Right kidney (tissue), 1 donor: ENCODE measurements at regions not wholly inside any gene's neighbourhood (a gene's known extent, or its start where the extent isn't known, plus 50 kb on each side); places are given as distances from the start of the nearest gene placed in this dataset.
"Not testable (repeated sequence)": the region's sequence is repeated elsewhere in the genome, so short reads cannot be mapped to it uniquely, and the experiment has no call there.

Experiments
- DNase-seq: peaks from one replicate; pipeline ENCODE4 v3.0.0-alpha.2; 2016

DNA sequence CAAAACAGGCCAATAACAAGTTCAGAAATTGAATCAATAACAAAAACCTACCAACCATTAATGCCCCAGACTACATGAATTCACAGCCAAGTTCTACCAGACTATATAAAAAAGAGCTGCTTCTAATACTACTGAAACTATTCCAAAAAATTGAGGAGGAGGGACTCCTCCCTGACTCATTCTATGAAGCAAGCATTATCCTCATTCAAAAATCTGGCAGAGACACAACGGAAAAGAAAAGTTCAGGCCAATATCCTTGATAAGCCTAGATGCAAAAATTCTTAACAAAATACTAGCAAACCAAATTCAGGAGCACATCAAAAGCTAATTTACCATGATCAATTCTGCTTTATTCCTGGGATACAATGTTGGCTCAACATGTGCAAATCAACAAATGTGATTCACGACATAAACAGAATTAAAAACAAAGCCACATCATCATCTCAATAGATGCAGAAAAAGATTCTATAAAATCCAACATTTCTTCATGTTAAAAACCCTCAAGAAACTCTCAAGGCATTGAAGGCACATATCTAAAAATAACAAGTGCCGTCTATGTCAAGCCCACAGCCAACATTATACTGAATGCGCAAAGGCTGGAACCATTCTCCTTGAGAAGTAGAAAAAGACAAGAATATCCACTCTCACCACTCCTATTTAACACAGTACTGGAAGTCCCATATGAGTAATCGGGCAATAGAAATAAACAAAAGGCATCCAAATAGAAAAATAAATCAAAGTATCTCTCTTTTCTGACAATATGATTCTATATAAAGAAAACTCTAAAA, 573.6 kb upstream of the GRM7 start:
- DNase-seq = no peak

DNA sequence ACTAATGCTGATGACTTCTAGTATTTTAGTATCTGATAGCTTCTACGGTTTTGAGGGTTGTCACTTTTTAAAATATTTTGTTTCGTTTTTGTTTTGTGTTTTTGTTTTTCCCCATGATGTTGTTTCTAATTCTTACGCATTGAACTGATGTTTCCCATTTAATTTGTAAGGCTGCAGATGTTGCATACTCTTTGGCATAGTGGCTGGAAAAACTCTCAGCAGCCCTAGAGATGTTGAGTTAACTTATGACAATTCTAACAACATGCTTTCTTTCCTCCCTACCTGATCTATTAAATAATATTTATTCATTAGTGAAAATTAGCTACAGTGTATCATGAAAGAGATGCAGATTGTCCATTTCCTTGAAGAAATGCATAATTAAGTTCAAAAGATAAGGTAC, 559.3 kb upstream of the GRM7 start:
- no peak for DNase-seq

DNA sequence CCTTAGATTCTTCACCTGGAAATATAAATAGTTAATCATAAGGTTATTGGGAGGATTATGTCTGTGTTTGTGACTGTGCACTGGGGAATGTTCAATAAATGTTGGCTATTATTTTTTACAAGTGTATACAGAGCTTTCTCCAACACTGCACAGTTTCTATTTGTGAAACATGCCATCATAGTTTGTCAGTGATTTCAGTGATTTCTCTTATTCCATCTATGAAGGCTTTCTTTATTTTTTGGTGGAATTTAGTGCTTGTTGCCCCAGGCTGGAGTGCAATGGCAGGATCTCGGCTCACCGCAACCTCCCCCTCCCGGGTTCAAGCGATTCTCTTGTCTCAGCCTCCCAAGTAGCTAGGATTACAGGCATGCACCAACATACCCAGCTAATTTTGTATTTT, 545.0 kb upstream of the GRM7 start:
- DNase-seq = no peak

DNA sequence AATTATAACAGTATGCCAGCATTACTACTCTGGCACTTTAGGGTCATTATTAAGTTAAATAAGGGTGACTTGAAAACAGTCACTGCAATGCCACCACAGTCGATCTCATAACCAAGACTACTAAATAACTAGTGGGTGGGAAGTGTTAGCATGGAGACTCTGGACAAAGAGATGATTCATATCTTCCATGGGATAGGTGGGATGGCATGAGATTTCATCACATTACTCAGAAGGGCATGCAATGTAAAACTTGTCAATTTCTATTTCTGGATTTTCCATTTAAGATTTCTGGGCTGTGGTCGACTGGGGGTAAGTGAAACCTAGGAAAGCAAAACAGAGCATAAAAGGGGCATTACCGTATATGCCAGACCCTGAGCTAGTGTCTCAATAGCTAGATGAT, 538.9 kb upstream of the GRM7 start:
- DNase-seq = no peak

DNA sequence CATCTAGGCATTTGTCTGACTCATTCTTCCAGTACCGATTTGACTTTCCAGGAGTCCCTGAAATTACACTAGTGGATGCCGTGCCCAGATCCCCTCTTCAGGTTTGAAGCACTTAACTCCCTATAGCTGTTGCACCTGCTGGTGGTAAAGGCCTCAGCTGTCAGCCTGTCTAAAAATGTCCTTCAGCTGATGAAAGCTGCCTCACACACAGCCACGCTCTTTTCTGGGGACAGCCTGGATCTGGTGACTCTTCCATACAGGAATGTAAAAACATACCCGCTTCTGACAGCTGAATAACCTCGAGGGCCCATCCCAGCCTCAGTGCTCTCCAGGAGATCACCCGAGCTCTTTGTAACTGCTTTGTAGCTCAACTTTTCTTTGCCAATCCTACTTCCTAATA, 534.1 kb upstream of the GRM7 start:
- DNase-seq = no peak

DNA sequence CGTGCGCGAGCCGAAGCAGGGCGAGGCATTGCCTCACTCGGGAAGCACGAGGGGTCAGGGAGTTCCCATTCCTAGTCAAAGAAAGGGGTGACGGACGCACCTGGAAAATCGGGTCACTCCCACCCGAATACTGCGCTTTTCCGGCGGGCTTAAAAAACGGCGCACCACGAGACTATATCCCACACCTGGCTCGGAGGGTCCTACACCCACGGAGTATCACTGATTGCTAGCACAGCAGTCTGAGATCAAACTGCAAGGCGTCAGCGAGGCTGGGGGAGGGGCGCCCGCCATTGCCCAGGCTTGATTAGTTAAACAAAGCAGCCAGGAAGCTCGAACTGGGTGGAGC, 520.0 kb upstream of the GRM7 start:
- not testable (repeated sequence) for DNase-seq

DNA sequence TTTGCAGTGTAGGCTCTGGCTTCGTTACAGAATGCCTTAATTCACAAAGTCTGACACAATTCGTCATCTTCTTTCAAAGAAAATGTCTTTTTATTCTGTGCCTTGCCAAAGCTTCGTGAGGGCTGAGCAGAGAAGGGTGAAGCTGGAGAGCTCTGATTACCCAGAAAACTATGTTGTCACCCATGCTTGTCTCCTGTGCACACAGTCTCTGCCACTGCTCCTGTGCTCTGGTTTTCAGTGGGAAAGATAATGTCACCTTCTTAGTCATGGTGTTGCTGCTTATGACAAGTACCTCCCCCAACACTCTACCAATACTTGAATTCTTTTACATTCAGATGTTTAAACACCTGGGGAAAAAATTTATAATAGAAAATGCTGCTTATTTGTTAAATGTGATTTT, 509.2 kb upstream of the GRM7 start:
- no peak for DNase-seq

DNA sequence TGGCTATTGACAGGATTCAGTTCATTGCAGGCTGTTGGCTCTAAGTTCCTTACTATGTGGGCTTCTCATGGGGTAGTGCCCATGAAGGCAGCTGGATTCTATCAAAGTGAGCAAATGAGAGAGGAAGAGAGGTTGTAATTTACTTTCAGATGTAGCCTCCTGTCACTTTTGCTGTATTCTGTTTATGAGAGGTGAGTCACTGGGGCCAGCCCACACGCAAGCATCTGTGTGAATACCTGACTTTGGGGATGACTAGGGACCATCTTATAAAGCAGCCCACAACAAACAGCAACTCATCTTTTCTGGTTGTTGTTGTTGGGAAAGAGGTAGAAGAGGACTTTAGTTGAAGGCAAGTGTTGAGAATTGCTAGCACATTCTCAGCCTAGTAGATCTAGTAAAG, 506.3 kb upstream of the GRM7 start:
- DNase-seq = no peak

DNA sequence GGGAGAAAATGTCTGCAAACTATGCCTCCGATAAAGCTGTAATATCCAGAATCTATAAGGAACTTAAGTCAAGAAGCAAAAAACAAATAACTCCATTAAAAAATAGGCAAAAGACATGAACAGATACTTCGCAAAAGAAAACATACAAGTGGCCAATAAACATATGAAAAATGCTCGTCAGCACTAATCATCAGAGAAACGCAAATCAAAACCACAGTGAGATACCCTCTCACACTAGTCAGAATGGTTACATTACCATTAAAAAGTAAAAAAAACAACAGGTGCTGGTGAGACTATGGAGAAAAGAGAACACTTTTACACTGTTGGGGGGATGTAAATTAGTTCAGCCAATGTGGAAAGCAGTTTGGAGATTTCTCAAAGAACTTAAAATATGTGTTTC, 498.5 kb upstream of the GRM7 start:
- DNase-seq = no peak

DNA sequence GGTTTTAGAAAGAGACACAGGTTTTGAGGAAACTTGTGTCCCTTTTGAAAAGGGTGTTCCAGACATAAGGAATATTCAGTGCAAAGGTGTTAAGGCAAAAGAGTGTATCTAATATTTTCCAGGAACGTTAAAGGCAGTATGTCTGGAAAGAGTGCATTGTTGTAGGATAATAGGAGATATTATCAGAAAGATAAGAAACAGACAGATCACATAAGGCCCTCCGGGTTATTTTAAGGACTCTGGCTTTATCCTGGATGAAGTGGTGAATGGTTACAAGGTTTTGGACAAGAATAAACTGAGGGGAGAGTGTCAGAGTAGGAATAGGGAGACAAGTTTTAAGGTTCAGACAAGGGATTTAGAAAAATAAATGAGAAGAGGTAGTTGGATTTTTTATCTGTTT, 493.7 kb upstream of the GRM7 start:
- no peak for DNase-seq

DNA sequence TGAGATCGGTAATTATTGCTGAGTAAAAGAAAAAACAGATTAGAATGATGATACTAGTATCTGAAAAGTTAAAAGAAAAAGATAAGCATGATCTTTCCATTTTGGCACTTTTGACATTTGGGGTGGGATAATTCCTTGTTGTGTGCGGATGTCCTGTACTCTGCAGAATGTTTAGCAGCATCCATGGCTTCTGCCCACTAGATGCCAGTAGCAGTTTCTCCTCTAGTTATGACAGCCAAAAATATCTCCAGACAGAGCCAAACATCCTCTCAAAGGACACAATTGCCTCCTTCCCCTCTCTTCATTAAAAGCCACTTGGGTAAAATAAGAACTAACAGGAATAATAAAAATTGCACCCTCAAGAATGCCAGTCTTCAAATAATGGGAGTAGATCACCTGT, 468.8 kb upstream of the GRM7 start:
- DNase-seq = no peak

DNA sequence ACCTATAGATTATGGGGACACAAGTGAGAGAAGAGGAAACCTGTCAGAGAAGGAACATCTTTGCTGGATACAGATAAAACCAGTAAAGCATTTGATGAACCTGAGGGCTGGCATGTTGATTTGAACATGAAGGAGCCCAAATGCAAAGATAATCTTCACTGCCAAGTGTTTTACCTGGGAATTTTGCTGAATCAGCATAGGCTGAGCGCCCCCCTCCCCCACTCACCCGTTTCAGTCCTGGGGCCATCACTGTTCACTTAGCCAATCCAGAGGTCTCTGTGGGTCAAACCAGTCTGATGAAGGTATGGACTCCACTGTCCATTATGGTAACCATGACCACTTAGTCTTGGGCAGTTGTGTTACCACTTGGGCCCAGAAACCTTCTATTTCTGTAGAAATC, 466.0 kb upstream of the GRM7 start:
- DNase-seq = no peak

DNA sequence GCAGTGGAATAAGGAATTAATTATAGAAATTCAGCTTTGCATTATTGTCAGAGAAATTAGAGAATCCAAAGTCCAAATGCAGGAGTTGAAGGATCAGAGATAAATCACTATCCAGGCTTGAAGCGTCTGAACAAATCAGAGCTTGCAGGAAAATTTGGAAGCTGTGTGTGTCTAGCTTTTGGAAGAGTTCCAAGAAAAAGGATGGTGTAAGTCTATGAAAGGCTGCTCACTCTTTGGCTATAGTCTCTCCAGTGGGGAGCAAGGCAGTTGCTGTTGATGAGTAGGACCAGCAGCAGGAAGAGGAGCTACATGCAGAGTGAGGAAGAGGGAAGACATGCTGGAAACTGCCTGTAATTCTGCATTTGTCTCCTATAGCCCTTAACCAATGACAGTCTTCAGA, 464.3 kb upstream of the GRM7 start:
- DNase-seq = no peak

DNA sequence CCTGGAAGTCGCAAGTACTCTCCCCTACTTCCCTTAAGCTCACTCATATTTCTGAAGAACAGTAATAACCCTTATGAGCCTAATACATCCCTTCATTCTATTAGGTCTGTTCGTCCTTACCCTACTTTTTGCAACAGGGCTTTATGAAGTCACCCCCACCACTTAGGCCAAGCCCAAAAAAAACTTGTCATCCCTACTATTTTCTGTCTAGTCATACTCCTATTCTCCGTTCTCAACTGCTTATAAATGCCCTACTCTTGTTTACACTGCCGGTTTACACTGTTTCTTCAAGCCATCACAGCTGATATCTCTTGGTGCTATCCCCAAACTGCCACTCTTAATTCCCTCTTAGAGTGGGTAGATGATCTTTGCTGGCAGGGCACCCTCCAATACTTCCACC, 458.2 kb upstream of the GRM7 start:
- DNase-seq = not testable (repeated sequence)

DNA sequence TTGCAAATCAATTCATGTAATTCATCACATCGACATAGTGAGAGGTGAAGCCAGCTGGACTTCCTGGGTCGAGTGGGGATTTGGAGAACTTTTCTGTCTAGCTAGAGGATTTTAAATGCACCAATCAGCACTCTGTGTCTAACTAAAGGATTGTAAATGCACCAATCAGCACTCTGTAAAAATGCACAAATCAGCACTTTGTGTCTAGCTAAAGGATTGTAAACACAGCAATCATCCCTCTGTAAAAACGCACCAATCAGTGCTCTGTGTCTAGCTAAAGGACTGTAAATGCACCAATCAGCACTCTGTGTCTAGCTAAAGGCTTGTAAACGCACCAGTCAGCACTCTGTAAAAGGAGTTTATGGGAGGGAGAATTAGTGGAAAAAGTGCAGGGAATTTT, 454.0 kb upstream of the GRM7 start:
- not testable (repeated sequence) for DNase-seq

DNA sequence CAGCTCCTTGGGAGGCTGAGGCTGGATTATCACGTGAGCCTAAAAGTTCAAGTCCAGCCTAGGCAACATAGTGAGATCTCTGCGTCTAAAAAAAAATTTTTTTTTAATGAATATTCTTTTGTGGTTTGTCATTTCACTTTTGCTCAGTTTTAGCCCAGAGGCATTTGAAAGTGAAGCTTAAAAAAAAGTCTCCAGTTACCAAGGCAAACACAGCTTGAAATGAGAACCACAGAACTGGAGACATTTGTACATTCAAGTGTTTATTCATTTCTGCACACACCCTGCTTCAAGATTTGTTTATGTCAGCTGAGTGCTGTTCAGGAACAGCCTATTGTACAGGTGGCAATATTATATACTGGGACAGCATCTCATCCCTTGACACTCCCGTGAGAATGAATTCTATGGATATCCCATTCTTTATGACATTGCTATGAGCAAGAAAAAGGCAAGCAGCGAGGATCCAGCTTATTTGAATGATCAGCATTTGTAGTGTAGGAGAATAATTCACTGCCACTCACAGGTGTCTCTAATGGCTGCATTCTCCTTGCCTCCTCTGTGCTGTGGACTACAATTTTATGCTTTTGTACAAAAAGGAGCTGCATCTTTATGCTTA, 444.8 kb upstream of the GRM7 start:
- no peak for DNase-seq

DNA sequence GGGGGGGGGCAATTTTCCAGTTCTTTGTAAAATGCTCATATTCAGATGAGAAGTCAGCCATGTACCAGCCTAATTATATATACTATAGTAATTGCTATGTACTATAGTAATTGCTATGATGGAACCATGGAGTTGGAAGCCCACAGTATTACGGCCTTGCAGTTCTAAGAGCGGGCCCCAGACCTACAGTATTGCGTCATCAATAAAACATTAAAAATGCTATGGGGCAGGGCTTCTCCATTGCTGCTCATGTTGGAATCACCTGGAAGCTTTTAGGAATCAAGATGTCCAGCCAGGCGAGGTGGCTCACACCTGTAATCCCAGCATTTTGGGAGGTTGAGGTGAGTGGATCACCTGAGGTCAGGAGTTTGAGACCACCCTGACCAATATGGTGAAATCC, 443.7 kb upstream of the GRM7 start:
- DNase-seq = no peak

DNA sequence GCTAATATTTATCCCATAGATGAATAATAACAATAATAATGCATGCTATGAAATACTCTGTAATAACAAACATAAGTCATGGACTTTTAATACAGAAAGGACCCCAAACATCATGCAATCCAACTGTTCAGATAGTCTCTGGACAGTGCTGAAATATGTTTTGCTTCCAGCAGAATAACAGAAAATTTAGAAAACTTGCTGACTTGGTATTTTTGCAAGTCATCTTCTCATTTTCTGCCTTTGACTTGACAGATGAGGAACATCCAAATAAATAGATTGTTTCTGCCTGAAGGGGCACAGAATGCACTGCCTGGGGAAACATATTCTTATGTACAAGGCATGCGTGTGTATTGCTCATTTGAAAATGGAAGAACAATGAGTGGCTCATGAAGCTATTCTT, 442.4 kb upstream of the GRM7 start:
- no peak for DNase-seq

DNA sequence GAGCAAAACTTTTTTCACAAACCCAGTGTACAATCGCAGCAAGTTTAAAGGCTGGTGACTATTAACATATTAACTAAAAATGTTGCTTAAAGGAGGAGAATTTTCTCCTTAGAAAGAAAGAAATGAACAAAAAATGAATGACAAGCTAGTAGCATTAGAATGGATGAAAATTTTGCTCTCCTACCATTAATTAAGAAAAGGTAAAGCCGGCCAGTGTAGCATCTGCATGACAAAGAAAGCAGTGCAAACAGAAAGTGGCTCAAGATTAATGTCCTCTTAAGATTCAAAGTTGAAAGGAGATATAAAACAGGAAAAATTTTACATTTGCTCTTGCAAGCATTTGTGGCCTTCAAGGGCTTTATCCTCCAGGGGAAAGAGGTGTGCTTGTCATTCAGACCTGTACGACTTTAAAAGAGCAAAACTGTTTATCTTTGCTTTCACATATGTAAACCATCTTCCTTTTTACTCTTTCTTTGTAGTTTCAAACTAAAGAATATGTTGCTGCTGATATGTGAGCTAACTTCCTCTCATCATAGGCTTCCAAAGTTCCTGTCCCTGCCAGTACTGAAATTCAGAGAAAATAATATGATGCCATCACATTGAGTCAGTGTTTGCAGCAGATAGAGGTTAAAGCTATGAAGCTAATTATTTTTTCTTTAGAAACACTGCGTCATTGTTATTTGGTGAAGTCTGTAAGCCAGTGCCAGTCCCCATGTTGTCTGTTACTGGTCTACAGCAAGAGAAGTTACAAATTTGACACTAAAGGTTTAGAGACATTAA, 439.1 kb upstream of the GRM7 start:
- DNase-seq = no peak

DNA sequence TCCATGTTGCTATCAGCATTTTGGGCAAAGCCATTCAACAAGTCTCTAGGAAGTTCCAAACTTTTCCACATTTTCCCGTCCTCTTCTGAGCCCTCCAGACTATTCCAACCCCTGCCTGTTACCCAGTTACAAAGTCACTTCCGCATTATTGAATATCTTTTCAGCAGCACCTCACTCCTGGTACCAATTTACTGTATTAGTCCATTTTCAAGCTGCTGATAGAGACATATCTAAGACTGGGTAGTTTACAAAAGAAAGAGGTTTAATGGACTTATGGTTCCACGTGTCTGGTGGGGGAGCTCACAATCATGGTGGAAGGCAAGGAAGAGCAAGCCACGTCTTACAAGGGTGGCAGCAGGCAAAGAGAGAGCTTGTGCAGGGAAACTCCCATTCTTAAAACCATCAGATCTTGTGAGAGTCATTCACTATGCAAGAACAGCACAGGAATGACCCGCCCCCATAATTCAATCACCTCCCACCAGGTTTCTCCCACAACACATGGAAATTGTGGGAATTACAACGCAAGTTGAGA, 435.6 kb upstream of the GRM7 start:
- DNase-seq = no peak

DNA sequence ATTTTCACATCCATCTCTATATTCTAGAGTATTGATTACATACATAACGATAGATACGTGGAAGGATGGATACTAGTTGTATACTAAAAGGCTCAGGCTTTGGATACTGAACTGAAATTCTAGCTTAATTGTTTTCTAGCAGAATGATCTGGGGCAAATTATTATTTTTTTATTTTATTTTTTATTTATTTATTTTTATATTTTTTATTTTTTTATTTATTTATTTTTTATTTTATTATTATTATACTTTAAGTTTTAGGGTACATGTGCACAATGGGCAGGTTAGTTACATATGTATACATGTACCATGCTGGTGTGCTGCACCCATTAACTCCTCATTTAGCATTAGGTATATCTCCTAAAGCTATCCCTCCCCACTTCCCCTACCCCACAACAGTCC, 432.6 kb upstream of the GRM7 start:
- not testable (repeated sequence) for DNase-seq

DNA sequence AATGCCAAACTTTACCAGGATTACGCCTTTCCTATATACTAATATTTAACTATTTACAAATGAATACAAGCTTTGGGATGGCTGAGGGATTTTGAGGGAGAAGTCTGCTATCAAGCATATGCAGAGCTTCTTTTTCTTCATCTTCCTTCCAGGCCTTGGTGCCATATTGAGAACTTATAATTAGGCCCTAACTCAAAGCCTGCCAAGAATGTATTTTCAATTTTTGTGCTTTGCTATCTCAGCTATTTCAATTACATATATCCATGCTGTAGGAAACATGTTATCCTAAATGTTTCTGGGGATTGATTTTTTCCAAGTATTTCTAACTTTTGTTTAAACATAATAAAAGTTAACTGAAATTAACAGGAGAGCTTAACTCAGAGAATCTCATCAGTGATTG, 425.0 kb upstream of the GRM7 start:
- DNase-seq = no peak

DNA sequence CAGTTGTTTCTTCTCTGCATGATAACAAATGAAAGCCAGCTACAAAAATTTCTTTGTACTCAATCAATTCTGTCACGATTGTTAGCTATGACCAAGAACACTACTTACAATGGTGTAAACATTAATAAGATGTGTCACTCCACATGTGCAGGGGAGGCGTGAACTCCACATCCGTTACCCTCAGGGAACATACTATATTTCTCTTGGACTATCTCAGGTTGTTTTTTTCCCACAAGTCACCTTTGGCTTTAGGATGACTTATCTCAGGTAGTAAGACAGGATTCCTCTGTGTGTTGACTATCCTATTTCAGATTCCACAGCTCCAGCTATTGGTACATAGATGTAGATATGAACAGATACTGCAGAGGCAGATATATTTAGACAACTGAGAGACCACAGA, 423.3 kb upstream of the GRM7 start:
- no peak for DNase-seq

DNA sequence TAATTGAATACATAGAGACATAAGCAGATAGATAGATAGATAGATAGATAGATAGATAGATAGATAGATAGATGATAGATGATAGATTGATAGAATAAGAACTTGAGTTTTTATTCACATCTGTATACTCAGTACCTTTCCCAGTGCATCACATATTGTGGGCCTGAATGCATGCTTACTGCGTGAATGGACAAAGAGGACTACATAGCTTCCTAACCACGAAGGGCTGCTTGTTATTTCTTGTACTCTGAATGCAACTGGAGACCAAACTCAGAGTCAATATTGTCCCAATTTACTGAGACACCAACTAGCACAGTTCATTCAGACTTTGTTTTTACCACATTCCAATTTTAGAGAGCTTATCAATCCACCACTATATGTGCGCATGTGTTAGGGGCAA, 422.9 kb upstream of the GRM7 start:
- no peak for DNase-seq
